GM11168 (cell line): ENCODE measurements at regions not wholly inside any gene's neighbourhood (a gene's known extent, or its start where the extent isn't known, plus 50 kb on each side); places are given as distances from the start of the nearest gene placed in this dataset.
"Not testable (repeated sequence)": the region's sequence is repeated elsewhere in the genome, so short reads cannot be mapped to it uniquely, and the experiment has no call there.

ENCODE experiments used
- in situ Hi-C: fragments of 300-500 bp; cut with MboI; formaldehyde crosslinking; loops from one replicate; pipeline ENCODE4 v1.12.0; 2022; ENCODE audit warnings: low sequenced_read_pairs; ENCODE audit not compliant: unreplicated experiment

- in situ Hi-C loops, result no loop called here
Observed at GRCh38 chr4:52368895-52369294, 290.2 kb downstream of the USP46 start.

GRCh38 chr4:52369649-52370048 lies 289.5 kb downstream of the USP46 start:
- in situ Hi-C loops, result loop anchor here (10.0 kb wide), 1 partner anchor 695 kb away; no protein-coding TSS in a partner anchor

DNA sequence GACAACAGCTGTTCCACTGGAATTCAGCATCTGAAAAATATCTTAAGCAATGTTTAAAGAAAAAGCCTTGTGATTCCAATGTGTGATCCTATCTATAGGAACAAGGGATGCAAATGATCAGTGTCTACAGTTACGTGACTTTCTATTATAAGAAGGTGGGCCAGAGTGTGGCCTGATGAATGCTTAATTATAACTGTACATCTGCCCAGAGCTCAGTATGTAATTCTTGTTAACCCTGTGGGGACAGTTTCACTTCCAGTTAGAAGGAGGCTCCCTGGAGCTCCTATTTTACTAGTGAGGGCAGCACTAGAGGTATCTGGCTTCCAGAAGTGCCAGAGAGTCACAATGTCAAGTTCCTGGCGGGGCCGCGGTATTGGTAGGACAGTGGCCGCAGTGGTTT lies 288.5 kb downstream of the USP46 start:
- in situ Hi-C loops, result loop anchor here (10.0 kb wide), 1 partner anchor 694 kb away; no protein-coding TSS in a partner anchor

DNA sequence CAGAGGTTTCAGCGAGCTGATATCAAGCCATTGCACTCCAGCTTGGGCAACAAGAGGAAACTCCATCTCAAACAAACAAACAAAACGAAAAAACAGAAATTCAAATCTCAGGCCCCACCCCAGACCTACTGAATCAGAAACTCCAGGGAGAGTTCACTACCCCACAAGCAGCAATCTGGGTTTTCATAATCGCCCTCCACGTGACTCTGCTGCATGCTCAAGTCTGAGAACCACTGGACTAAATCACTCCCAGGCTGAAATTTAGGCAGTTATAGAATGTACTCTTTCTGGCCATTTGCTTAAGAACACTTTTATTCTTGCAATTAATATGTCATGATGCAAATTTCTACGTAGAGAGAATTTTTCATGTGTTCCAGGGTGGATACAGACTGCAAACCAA lies 287.3 kb downstream of the USP46 start:
- in situ Hi-C loops, result loop anchor here (10.0 kb wide), 1 partner anchor 693 kb away; no protein-coding TSS in a partner anchor

- in situ Hi-C loops, result loop anchor here (10.0 kb wide), 1 partner anchor 693 kb away; no protein-coding TSS in a partner anchor
Observed at GRCh38 chr4:52372269-52372668, 286.8 kb downstream of the USP46 start.

- in situ Hi-C loops, result loop anchor here (10.0 kb wide), 1 partner anchor 692 kb away; no protein-coding TSS in a partner anchor
Observed at GRCh38 chr4:52372747-52373146, 286.4 kb downstream of the USP46 start.

GRCh38 chr4:52373650-52374049 lies 285.5 kb downstream of the USP46 start:
- in situ Hi-C loops, result loop anchor here (10.0 kb wide), 1 partner anchor 691 kb away; no protein-coding TSS in a partner anchor

DNA sequence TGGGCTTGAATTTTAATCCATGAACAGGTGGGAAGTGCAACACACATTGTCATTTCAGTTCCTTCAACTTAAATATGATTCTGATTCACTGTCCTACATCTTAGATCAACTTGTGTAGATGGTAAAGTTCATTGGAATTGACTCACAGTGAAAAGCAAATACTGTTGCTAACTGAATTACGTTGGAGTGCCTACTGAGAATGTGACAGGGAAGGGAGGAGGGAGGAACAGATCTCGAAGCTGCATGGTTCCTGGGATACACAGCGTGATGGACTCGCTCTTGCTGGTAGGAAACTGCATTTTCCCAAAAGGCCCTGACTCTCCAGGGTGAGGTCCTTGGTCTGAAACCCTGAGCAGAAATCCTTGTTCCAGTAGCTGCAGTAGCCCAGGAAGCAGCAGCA lies 284.2 kb downstream of the USP46 start:
- in situ Hi-C loops, result loop anchor here (10.0 kb wide), 1 partner anchor 690 kb away; no protein-coding TSS in a partner anchor

GRCh38 chr4:52376132-52376704 lies 282.9 kb downstream of the USP46 start:
- in situ Hi-C loops, result loop anchor here (10.0 kb wide), 1 partner anchor 689 kb away; no protein-coding TSS in a partner anchor

- in situ Hi-C loops, result loop anchor here (10.0 kb wide), 1 partner anchor 687 kb away; no protein-coding TSS in a partner anchor
Observed at GRCh38 chr4:52377563-52377962, 281.5 kb downstream of the USP46 start.

DNA sequence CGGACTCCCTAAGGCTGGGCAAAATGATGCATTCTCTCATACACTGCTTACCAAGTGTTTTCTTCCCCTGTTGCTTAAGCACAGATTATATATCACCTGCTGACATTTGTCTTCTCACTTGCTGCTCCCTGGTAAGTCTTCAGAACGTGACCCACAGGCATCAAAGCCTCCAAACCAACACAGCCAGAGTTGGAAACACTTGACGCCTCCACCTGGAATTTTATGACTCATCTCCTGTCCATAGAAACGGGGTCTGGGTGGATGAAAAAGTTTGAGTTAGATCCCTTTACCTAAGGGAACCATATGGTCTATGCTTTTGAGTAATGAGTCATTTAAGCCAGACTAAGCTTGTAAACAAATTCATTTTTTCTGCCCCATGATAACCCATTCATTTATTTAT lies 251.6 kb downstream of the USP46 start:
- in situ Hi-C loops, result no loop called here

GRCh38 chr4:52408032-52408431 lies 251.1 kb downstream of the USP46 start:
- in situ Hi-C loops, result no loop called here

DNA sequence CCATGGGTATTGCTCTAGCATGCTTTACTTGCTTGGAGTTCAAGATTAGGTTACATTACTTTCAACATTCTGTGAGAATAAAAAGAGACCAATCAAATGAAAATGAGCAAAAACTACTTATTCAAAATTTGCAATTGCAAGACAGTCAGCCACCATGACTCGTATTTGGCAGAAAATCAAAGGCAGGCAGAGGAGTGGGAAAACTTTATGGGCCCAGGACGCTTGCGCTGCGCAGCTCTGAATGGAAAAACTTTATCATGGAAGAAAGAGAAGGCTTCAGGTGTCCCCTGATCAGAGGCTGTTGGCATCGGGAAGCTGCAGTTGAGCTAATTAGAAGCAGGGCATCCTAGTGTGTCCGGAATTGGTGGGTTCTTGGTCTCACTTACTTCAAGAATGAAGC lies 250.6 kb downstream of the USP46 start:
- in situ Hi-C loops, result no loop called here

DNA sequence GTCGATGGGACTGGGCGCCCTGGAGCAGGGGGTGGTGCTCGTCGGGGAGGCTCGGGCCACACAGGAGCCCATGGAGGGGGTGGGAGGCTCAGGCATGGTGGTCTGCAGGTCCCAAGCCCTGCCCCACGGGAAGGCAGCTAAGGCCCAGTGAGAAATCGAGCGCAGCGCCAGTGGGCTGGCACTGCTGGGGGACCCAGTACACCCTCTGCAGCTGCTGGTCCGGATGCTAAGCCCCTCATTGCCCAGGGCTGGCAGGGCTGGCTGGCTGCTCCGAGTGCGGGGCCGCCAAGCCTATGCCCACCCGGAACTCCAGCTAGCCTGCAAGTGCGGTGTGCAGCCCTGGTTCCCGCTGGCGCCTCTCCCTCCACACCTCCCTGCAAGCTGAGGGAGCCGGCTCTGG lies 249.3 kb downstream of the USP46 start:
- in situ Hi-C loops, result not testable (repeated sequence)

- in situ Hi-C loops, result no loop called here
Observed at GRCh38 chr4:52410971-52411370, 248.1 kb downstream of the USP46 start.

DNA sequence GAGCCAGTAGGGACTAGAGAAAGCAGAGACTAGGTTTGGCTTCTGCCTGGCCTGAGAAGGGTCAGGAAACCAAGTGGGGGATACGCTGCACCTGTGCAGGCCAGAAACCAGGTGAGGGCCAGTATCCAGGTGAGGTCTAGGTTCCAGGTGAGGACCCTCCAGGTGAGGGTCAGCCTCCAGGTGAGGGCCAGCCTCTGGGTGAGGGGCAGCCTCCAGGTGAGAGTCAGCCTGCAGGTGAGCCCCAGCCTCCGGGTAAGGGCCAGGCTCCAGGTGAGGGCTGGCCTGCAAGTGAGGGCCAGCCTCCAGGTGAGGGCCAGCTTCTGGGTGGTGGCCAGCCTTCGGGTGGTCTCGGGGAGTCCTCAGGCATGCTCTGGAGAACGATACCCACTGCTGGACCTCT lies 238.8 kb downstream of the USP46 start:
- in situ Hi-C loops, result no loop called here

DNA sequence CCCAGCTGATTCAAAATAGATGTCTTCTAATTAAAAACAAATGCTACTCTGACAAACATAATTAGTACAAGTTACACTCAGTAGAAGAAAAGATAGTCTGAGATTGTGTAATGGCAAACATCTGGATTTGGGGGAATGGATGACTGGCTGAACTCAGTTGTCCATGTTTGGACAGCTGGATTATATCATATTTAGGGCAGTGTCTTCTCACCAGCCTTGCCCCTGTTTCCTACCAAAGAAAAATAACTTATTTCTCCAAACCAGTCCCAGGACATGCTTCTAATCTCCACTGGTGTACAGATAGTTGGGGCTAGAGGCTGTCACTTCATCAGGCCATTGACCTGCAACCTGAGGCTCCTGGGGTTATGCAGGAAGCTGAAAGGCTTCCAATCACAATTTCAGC lies 237.3 kb downstream of the USP46 start:
- in situ Hi-C loops, result no loop called here

- in situ Hi-C loops, result no loop called here
Observed at GRCh38 chr4:52423967-52424366, 235.1 kb downstream of the USP46 start.

DNA sequence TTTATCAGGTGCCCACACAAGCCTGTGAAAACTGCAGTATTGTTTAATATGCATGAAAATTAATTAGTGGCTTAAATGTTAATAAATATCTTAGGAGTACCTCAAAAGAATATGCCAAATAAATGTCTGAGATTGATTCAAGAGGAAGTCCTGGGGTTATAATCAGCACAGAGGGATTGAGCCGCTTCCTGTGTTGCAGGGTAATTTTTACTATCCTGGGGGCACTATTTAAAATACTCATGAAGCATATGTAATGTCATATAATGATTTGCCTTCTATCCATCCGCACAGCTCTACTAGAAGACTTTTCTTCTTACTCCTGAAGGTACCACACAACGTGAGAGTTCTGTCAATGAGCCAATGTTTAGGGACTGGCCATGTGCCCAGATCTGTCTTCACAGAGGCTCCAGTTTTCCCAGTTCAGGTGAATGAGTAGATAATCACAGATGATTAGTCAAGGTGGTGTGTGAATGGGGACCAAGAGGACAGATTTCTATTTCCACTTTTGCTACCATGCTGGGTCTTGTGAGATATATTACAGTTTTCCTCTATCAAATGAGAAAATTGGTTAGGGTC lies 233.3 kb downstream of the USP46 start:
- in situ Hi-C loops, result no loop called here

- in situ Hi-C loops, result no loop called here
Observed at GRCh38 chr4:52431410-52431809, 227.7 kb downstream of the USP46 start.

- in situ Hi-C loops, result no loop called here
Observed at GRCh38 chr4:52431869-52432268, 227.2 kb downstream of the USP46 start.

DNA sequence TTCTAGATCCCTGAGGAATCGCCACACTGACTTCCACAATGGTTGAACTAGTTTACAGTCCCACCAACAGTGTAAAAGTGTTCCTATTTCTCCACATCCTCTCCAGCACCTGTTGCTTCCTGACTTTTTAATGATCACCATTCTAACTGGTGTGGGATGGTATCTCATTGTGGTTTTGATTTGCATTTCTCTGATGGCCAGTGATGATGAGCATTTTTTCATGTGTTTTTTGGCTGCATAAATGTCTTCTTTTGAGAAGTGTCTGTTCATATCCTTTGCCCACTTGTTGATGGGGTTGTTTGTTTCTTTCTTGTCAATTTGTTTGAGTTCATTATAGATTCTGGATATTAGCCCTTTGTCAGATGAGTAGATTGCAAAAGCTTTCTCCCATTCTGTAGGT lies 216.6 kb downstream of the USP46 start:
- in situ Hi-C loops, result not testable (repeated sequence)
